K562 (cell line): ENCODE measurements at regions not wholly inside any gene's neighbourhood (a gene's known extent, or its start where the extent isn't known, plus 50 kb on each side); places are given as distances from the start of the nearest gene placed in this dataset.

Experiments
- ATF2 ChIP-seq: sonication (generic); formaldehyde crosslinking; IDR thresholded peaks from 2 replicates; pipeline ENCODE4 v1.8.1; 2022; ENCODE audit warnings: missing genetic modification reagents
- BACH1 ChIP-seq: fragments of 200-800 bp; sonication (Bioruptor generic); IDR thresholded peaks from 2 replicates; pipeline ENCODE4 v1.6.1; 2016; ENCODE audit warnings: missing genetic modification characterization, missing compliant biosample characterization
- CEBPB ChIP-seq: fragments of 450-650 bp; IDR thresholded peaks from 2 replicates; pipeline ENCODE4 v1.6.1; 2016; ENCODE audit warnings: missing genetic modification characterization, missing compliant biosample characterization
- CTCF ChIP-seq, 3 experiments: IDR thresholded peaks in 2 of 3; conservative IDR thresholded peaks in 1 of 3; 2 replicates each; pipeline ENCODE4 v1.5.1; 2011 to 2012; ENCODE audit warnings: low read length in 3 of 3, mild to moderate bottlenecking in 3 of 3, control low read depth in 2 of 3, improper control_type of control experiment in 1 of 3, inconsistent platforms in 1 of 3, low read depth in 1 of 3, mixed read lengths in 1 of 3, moderate library complexity in 1 of 3; ENCODE audit not compliant: insufficient read depth in 2 of 3
- ETS2 ChIP-seq: IDR thresholded peaks from 2 replicates; pipeline ENCODE4 v1.6.1; 2016; ENCODE audit warnings: borderline replicate concordance, missing genetic modification characterization, mild to moderate bottlenecking, moderate library complexity, missing compliant biosample characterization; ENCODE audit not compliant: poor library complexity, severe bottlenecking
- MAFG ChIP-seq: fragments of 450-650 bp; conservative IDR thresholded peaks from 2 replicates; pipeline ENCODE4 v1.6.1; 2016; ENCODE audit warnings: missing genetic modification characterization, missing compliant biosample characterization
- RB1 ChIP-seq: fragments of 450-650 bp; IDR thresholded peaks from 2 replicates; pipeline ENCODE4 v1.6.1; 2017; ENCODE audit warnings: low read depth, mild to moderate bottlenecking
- SIN3A ChIP-seq, 2 experiments: fragments of 150-350 bp in 1 of 2; IDR thresholded peaks; 2 replicates each; pipeline ENCODE4 v1.6.1; 2011 to 2016; ENCODE audit warnings: borderline replicate concordance in 2 of 2, low read depth in 2 of 2, low read length in 2 of 2, mild to moderate bottlenecking in 2 of 2, moderate library complexity in 2 of 2; ENCODE audit not compliant: control insufficient read depth in 1 of 2
- SMARCA4 ChIP-seq: fragments of 450-650 bp; IDR thresholded peaks from 2 replicates; pipeline ENCODE4 v1.6.1; 2016
- ZBTB1 ChIP-seq: sonication (generic); formaldehyde crosslinking; IDR thresholded peaks from 2 replicates; pipeline ENCODE4 v1.8.1; 2023; ENCODE audit warnings: missing genetic modification reagents, low read depth, mild to moderate bottlenecking, borderline replicate concordance
- ZBTB43 ChIP-seq: sonication (generic); formaldehyde crosslinking; IDR thresholded peaks from 2 replicates; pipeline ENCODE4 v1.8.0; 2023; ENCODE audit warnings: mild to moderate bottlenecking, missing genetic modification reagents
- ZNF143 ChIP-seq: sonication (generic); formaldehyde crosslinking; IDR thresholded peaks from 2 replicates; pipeline ENCODE4 v1.9.0; 2022; ENCODE audit warnings: mild to moderate bottlenecking, missing genetic modification reagents
- ZNF24 ChIP-seq: fragments of 450-650 bp; IDR thresholded peaks from 2 replicates; pipeline ENCODE4 v1.6.1; 2016
- ZNF766 ChIP-seq: fragments of 200-800 bp; sonication (Bioruptor generic); conservative IDR thresholded peaks from 2 replicates; pipeline ENCODE4 v1.6.1; 2016; ENCODE audit warnings: missing genetic modification characterization, missing compliant biosample characterization

- TF ChIP-seq ZNF24: no peak
- no peak for TF ChIP-seq ZBTB43
- TF ChIP-seq ZNF143: no peak
- TF ChIP-seq ZNF766: no peak
- TF ChIP-seq ETS2: no peak
- no peak for TF ChIP-seq SMARCA4
- TF ChIP-seq BACH1 (tag): no peak
- TF ChIP-seq CEBPB (tag): no peak
- no peak for TF ChIP-seq MAFG
- TF ChIP-seq CTCF (IDR thresholded peaks at IDR 0.05 in 2 of 3, conservative IDR thresholded peaks at IDR 0.05 in 1 of 3; ENCODE audit: insufficient read depth in 2 of 3, low read depth in 1 of 3, low read length in 3 of 3): no peak
- TF ChIP-seq ATF2 (CRISPR knock-in tag): no peak
- TF ChIP-seq ZBTB1 (CRISPR knock-in tag): no peak
- TF ChIP-seq SIN3A (IDR thresholded peaks at IDR 0.05; ENCODE audit: borderline replicate concordance in 2 of 2, control insufficient read depth in 1 of 2, low read depth in 2 of 2, low read length in 2 of 2): no peak
- TF ChIP-seq RB1: no peak
Measured at GRCh38 chr12:9389796-9390195, 181.6 kb upstream of the PZP start.
